Keratinocyte (primary cell): ENCODE measurements at regions not wholly inside any gene's neighbourhood (a gene's known extent, or its start where the extent isn't known, plus 50 kb on each side); places are given as distances from the start of the nearest gene placed in this dataset.

Experiments
- DNase-seq: peaks from one replicate; pipeline ENCODE4 v3.0.0-alpha.2; 2011; ENCODE audit warnings: low read depth, missing footprints, low spot score
- FAIRE-seq: peaks from 2 replicates; lab custom pipeline; 2011; peaks lifted over from hg19 to GRCh38; lab: Jason Lieb, UNC
- H2AFZ ChIP-seq: 2 replicates; pipeline ENCODE4 v1.6.0; 2012; ENCODE audit warnings: low read length, control low read depth, inconsistent platforms; ENCODE audit not compliant: control insufficient read depth
- H3K27ac ChIP-seq: 2 replicates; pipeline ENCODE4 v1.5.1; 2011; ENCODE audit warnings: low read length; ENCODE audit not compliant: control insufficient read depth, insufficient read depth
- H3K27me3 ChIP-seq: 3 replicates; pipeline ENCODE4 v1.6.0; 2011; ENCODE audit warnings: low read length; ENCODE audit not compliant: control insufficient read depth, insufficient read depth; ENCODE audit errors: extremely low read depth
- H3K36me3 ChIP-seq, 2 experiments: 2 replicates in 1 of 2; 3 replicates in 1 of 2; pipeline ENCODE4 v1.5.1; 2011; ENCODE audit warnings: low read length in 2 of 2, mild to moderate bottlenecking in 1 of 2; ENCODE audit not compliant: control insufficient read depth in 2 of 2, insufficient read depth in 2 of 2; ENCODE audit errors: extremely low read depth in 1 of 2
- H3K4me1 ChIP-seq: 3 replicates; pipeline ENCODE4 v1.5.1; 2011; ENCODE audit warnings: low read length; ENCODE audit not compliant: control insufficient read depth, insufficient read depth; ENCODE audit errors: extremely low read depth
- H3K4me2 ChIP-seq: 3 replicates; pipeline ENCODE4 v1.6.0; 2011; ENCODE audit warnings: low read depth, low read length; ENCODE audit not compliant: control insufficient read depth, insufficient read depth; ENCODE audit errors: extremely low read depth
- H3K4me3 ChIP-seq, 3 experiments: fragments of 200-600 bp in 1 of 3; sonication (generic) in 1 of 3; 2 replicates in 2 of 3; 3 replicates in 1 of 3; pipeline ENCODE4 v1.5.1; 2011 to 2016; ENCODE audit warnings: low read length in 3 of 3, mild to moderate bottlenecking in 3 of 3, control low read depth in 2 of 3, inconsistent platforms in 1 of 3, low read depth in 1 of 3, mixed read lengths in 1 of 3, mixed run types in 1 of 3, moderate library complexity in 1 of 3; ENCODE audit not compliant: control insufficient read depth in 2 of 3, insufficient read depth in 2 of 3; ENCODE audit errors: extremely low read depth in 1 of 3
- H3K79me2 ChIP-seq: 2 replicates; pipeline ENCODE4 v1.6.0; 2012; ENCODE audit warnings: low read length; ENCODE audit not compliant: control insufficient read depth, insufficient read depth
- H3K9ac ChIP-seq: 3 replicates; pipeline ENCODE4 v1.6.0; 2011; ENCODE audit warnings: low read length; ENCODE audit not compliant: control insufficient read depth, insufficient read depth; ENCODE audit errors: extremely low read depth
- H3K9me1 ChIP-seq: 3 replicates; pipeline ENCODE4 v1.6.0; 2011; ENCODE audit warnings: low read length; ENCODE audit not compliant: control insufficient read depth, insufficient read depth; ENCODE audit errors: extremely low read depth
- H3K9me3 ChIP-seq: 2 replicates; pipeline ENCODE4 v1.5.1; 2012; ENCODE audit warnings: low read depth, low read length; ENCODE audit not compliant: control insufficient read depth
- H4K20me1 ChIP-seq: 3 replicates; pipeline ENCODE4 v1.6.0; 2011; ENCODE audit warnings: low read length; ENCODE audit not compliant: control insufficient read depth, insufficient read depth; ENCODE audit errors: extremely low read depth
- EZH2 ChIP-seq: IDR thresholded peaks from one replicate; pipeline ENCODE4 v1.6.1; 2012; ENCODE audit warnings: inconsistent platforms, mild to moderate bottlenecking, low read length, moderate library complexity
- dilution Hi-C: fragments of 300-500 bp; cut with MboI; formaldehyde crosslinking; loops from one replicate; pipeline ENCODE4 v1.7.0; 2020; ENCODE audit warnings: low sequenced_read_pairs; ENCODE audit not compliant: extremely low pct_ligation_motif_present
- TF ChIP-seq, protein P1 (sequence below), 3 experiments: IDR thresholded peaks in 1 of 3; conservative IDR thresholded peaks in 1 of 3; optimal IDR thresholded peaks in 1 of 3; 2 replicates in 2 of 3; 3 replicates in 1 of 3; pipeline versions ENCODE3 to v1.5.1; 2011; ENCODE audit warnings: low read length in 3 of 3, mild to moderate bottlenecking in 3 of 3, moderate library complexity in 2 of 3, control low read depth in 1 of 3, inconsistent platforms in 1 of 3; ENCODE audit not compliant: insufficient read depth in 2 of 3; ENCODE audit errors: extremely low read depth in 1 of 3

DNA sequence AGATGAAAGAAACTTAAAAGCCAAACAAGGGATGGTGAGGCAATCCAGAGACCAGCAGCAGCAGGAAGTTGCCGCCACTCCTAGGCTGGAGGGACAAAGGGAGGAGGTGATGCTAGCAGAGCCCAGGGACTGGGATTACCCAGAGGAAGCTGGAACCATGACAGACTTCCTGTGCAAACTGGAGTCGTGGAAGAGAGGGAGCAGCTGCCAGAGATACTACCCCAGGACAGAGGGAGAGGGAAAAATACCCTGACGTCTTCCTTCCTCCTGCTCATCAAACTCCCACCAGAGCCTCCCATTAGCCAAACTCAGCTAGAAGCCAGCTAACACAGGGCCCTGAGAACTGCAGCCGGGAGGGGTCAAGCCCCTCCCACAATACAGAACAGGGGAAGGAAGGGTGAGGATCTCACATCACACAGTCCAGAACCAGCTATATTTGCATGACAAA, 101.2 kb upstream of the KLF3 start:
- FAIRE-seq, result no peak
- H3K4me1 ChIP-seq, result peaks cover 35% of the 10 kb centered on the region
- no peak for DNase-seq
- no peak overlapping the region for H3K4me3 ChIP-seq
- no peaks in the 10 kb centered on the region for H3K9me1 ChIP-seq
- no peak overlapping the region for H3K27ac ChIP-seq
- no peaks in the 10 kb centered on the region for H3K36me3 ChIP-seq
- no peak overlapping the region for H3K9ac ChIP-seq
- H3K4me2 ChIP-seq, result peak overlapping the region; percentile 30
- H2AFZ ChIP-seq, result peak overlapping the region; percentile 67
- H3K9me3 ChIP-seq, result no peaks in the 10 kb centered on the region
- TF ChIP-seq, protein P1, sequence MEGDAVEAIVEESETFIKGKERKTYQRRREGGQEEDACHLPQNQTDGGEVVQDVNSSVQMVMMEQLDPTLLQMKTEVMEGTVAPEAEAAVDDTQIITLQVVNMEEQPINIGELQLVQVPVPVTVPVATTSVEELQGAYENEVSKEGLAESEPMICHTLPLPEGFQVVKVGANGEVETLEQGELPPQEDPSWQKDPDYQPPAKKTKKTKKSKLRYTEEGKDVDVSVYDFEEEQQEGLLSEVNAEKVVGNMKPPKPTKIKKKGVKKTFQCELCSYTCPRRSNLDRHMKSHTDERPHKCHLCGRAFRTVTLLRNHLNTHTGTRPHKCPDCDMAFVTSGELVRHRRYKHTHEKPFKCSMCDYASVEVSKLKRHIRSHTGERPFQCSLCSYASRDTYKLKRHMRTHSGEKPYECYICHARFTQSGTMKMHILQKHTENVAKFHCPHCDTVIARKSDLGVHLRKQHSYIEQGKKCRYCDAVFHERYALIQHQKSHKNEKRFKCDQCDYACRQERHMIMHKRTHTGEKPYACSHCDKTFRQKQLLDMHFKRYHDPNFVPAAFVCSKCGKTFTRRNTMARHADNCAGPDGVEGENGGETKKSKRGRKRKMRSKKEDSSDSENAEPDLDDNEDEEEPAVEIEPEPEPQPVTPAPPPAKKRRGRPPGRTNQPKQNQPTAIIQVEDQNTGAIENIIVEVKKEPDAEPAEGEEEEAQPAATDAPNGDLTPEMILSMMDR (optimal IDR thresholded peaks at IDR 0.05 in 1 of 3, IDR thresholded peaks at IDR 0.05 in 1 of 3, conservative IDR thresholded peaks at IDR 0.05 in 1 of 3; ENCODE audit: extremely low read depth in 1 of 3, insufficient read depth in 2 of 3, low read length in 3 of 3), result no peak
- dilution Hi-C loops, result no loop called here
- no peaks in the 10 kb centered on the region for H4K20me1 ChIP-seq
- no peaks in the 10 kb centered on the region for H3K27me3 ChIP-seq
- H3K79me2 ChIP-seq, result no peaks in the 10 kb centered on the region

DNA sequence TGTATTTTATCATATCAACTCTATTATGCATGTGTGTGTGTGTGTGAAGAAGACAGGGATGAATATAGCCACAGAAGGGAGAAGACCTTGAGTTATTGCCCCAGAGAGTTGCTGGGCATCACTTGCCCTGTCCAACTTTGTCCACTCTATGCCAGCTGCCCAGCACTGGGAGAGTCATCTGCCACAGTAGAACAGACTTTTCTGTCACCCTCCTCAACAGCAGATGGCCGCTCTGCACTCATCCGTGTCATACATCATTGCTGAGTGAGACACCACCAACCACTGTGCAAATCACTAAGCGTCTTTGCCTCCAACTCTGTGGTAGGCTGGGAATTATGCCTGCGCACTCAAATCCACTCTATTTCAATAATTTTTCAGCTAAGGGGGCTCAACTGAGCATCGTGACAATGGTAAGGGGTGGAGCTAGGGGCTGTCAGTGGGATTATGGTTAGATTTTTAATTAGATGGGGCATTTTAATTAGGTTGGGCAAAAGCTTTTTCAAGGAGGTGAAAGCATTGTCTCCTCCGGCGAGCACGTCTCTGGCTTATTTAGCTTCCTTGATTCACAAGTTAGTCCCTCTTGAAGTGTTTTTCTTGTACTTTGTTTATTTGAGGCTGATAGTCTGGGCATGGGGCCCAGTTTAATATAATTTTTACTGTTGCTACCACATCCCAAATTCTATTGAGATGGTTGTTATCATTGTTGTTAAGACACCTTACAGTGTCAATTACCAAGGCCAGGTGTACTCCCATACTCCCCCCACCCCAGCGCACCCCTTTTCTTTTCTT, 100.1 kb upstream of the KLF3 start:
- H3K79me2 ChIP-seq, result no peaks in the 10 kb centered on the region
- no peaks in the 10 kb centered on the region for H4K20me1 ChIP-seq
- no peaks in the 10 kb centered on the region for H3K27me3 ChIP-seq
- dilution Hi-C loops, result no loop called here
- H2AFZ ChIP-seq, result no peak overlapping the region
- no peak overlapping the region for H3K4me3 ChIP-seq
- H3K9ac ChIP-seq, result no peak overlapping the region
- no peak overlapping the region for H3K27ac ChIP-seq
- DNase-seq (no peak), FAIRE-seq (no peak)
- H3K36me3 ChIP-seq, result no peaks in the 10 kb centered on the region
- no peak overlapping the region for H3K4me2 ChIP-seq
- no peaks in the 10 kb centered on the region for H3K9me1 ChIP-seq
- H3K4me1 ChIP-seq, result peaks cover 35% of the 10 kb centered on the region
- TF ChIP-seq EZH2, result no peak
- TF ChIP-seq, protein P1 (optimal IDR thresholded peaks at IDR 0.05 in 1 of 3, IDR thresholded peaks at IDR 0.05 in 1 of 3, conservative IDR thresholded peaks at IDR 0.05 in 1 of 3; ENCODE audit: extremely low read depth in 1 of 3, insufficient read depth in 2 of 3, low read length in 3 of 3), result no peak
- H3K9me3 ChIP-seq, result no peaks in the 10 kb centered on the region
